Upper lobe of right lung (tissue), 1 donor: ENCODE measurements at regions not wholly inside any gene's neighbourhood (a gene's known extent, or its start where the extent isn't known, plus 50 kb on each side); places are given as distances from the start of the nearest gene placed in this dataset.

Source experiments
- ATAC-seq: fragments of 200-7000 bp; cut with Tn5 transposase; one replicate; pipeline ENCODE4 v1.9.1; 2020; ENCODE audit warnings: mild to moderate bottlenecking, moderate library complexity
- DNase-seq: peaks from one replicate; pipeline ENCODE4 v3.0.0-alpha.2; 2020
- H3K27ac ChIP-seq: fragments of 200-600 bp; one replicate; pipeline ENCODE4 v1.8.0; 2022
- H3K27me3 ChIP-seq: fragments of 200-600 bp; one replicate; pipeline ENCODE4 v1.8.0; 2022; ENCODE audit warnings: mild to moderate bottlenecking
- H3K36me3 ChIP-seq: fragments of 200-600 bp; one replicate; pipeline ENCODE4 v1.8.0; 2022
- H3K4me1 ChIP-seq: fragments of 200-600 bp; one replicate; pipeline ENCODE4 v1.8.0; 2022
- H3K4me3 ChIP-seq: fragments of 200-600 bp; one replicate; pipeline ENCODE4 v1.8.0; 2022; ENCODE audit warnings: mild to moderate bottlenecking
- H3K9me3 ChIP-seq: fragments of 200-600 bp; one replicate; pipeline ENCODE4 v1.8.0; 2022
- CTCF ChIP-seq: fragments of 200-600 bp; IDR thresholded peaks from one replicate; pipeline ENCODE4 v1.8.0; 2022; ENCODE audit warnings: antibody characterized with exemption
- intact Hi-C: fragments of 100-400 bp; cut with DNase I; formaldehyde crosslinking; loops from one replicate; pipeline ENCODE4 v1.11.0; 2022
- donor health status: DM: no; HTN: yes; CAD: no; lungs with severe emphysema.

DNA sequence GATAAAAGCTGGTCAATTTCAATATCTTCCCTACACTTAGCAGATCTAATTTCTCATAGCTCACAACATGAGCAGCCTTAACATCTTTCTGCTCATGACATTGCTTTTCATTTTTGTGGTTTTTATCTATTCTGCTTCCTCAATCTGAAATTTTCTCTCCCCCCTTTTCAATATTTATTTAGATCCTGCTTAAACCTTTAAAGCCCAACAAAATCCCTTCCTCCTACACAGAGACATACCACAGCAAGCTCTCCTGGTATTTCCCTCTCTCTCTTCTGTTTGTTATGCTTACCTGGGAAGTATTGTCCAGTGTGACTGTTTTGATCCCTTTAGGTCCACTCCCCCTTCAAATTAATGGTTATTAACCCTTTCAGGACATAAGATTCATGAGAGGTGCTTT is 582.5 kb downstream of the RFPL4B start:
- TF ChIP-seq CTCF: no peak
- H3K27me3 ChIP-seq: no peaks in the 10 kb centered on the region
- H3K36me3 ChIP-seq: no peaks in the 10 kb centered on the region
- DNase-seq: no peak
- H3K27ac ChIP-seq: no peak overlapping the region
- H3K4me1 ChIP-seq: no peaks in the 10 kb centered on the region
- H3K4me3 ChIP-seq: no peak overlapping the region
- intact Hi-C loops: no loop called here
- no peak for ATAC-seq
- H3K9me3 ChIP-seq: no peaks in the 10 kb centered on the region

DNA sequence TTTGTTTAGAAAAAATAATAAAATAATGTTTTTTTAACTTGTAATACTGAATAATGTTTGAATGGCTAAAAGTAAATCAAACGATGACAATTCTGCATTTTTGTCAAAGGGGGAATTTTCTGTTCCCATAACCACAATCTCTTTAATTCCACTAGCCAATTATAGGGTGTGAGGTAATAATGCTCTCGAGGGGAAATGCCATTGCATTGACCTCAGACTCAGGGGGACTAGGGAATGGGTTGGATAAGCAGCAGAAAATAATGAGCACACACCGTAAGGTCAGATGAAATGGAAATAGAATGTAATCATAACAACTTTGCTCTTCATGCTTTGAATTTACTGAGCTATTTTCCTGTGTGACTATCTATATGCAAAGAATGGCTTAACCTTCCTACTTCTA is 584.7 kb downstream of the RFPL4B start:
- TF ChIP-seq CTCF: no peak
- H3K27me3 ChIP-seq: no peaks in the 10 kb centered on the region
- no peak overlapping the region for H3K4me3 ChIP-seq
- H3K4me1 ChIP-seq: no peaks in the 10 kb centered on the region
- ATAC-seq: no peak
- no peaks in the 10 kb centered on the region for H3K36me3 ChIP-seq
- DNase-seq: no peak
- no peaks in the 10 kb centered on the region for H3K9me3 ChIP-seq
- intact Hi-C loops: no loop called here
- H3K27ac ChIP-seq: no peak overlapping the region

DNA sequence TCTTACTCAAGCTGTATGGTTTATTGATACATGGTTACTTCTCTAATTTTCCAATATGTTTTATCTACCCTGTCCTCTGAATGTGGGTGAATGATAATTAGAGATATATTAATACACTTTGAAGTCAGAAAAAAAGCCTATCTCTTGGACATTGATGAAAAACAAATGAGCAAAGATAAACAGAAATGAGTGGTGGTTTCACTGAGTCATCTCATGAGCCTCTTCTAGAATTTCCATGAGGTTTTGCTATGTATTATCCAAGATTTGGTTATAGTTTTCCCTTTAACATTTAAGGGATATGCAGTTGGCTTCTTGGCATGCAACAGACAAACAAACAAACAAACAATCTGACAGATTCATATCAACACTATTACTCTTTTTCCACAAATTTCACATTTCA is 586.8 kb downstream of the RFPL4B start:
- no peak for DNase-seq
- no peaks in the 10 kb centered on the region for H3K9me3 ChIP-seq
- intact Hi-C loops: no loop called here
- no peaks in the 10 kb centered on the region for H3K27me3 ChIP-seq
- no peaks in the 10 kb centered on the region for H3K4me1 ChIP-seq
- no peak overlapping the region for H3K27ac ChIP-seq
- no peaks in the 10 kb centered on the region for H3K36me3 ChIP-seq
- no peak overlapping the region for H3K4me3 ChIP-seq
- no peak for ATAC-seq
- no peak for TF ChIP-seq CTCF

DNA sequence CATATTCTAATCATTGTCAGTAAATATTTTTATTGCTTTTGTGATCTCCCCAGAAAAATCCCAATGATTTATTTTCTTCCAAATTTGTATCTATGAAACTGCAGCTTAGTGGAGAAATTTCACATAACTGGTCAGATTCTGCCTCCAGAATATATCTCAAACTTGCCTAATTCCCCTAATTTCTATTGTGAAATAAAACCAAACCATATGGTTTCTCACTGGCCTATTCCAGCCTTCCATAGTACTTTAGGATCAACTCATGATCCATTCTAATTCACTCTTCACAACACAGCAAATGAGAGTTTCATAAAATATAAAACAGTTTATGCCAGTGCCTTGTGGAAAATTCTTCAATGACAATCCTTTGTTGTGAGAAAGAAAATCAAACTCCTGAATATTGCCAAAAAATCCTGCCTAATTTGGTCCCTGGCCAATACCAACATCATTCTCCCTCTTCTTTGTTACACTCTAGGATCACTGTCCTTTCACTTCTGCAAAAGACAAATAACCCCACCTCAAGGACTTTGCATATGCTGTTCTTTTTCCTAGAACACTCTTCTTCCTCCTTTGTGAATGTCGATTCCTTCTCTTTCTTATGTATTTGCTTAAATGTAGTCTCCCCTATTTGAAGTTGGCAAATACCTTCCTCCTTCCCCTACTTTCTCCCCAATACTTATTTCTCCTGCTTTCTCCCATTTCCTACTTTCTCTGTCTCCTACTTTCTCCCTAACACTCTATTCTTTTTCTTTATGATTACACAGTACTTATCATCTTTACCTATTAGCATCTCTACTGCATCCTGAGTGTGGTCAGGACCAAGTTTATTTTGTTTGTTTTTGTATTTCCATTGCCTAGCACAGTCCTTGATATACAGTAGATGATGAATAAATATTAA is 587.5 kb downstream of the RFPL4B start:
- Histone ChIP-seq H3K27ac (no peak overlapping the region), H3K27me3 (no peaks in the 10 kb centered on the region), H3K4me3 (no peak overlapping the region), H3K4me1 (no peaks in the 10 kb centered on the region), H3K36me3 (no peaks in the 10 kb centered on the region), H3K9me3 (no peaks in the 10 kb centered on the region)
- ATAC-seq: no peak
- no peak for TF ChIP-seq CTCF
- intact Hi-C loops: no loop called here
- no peak for DNase-seq

DNA sequence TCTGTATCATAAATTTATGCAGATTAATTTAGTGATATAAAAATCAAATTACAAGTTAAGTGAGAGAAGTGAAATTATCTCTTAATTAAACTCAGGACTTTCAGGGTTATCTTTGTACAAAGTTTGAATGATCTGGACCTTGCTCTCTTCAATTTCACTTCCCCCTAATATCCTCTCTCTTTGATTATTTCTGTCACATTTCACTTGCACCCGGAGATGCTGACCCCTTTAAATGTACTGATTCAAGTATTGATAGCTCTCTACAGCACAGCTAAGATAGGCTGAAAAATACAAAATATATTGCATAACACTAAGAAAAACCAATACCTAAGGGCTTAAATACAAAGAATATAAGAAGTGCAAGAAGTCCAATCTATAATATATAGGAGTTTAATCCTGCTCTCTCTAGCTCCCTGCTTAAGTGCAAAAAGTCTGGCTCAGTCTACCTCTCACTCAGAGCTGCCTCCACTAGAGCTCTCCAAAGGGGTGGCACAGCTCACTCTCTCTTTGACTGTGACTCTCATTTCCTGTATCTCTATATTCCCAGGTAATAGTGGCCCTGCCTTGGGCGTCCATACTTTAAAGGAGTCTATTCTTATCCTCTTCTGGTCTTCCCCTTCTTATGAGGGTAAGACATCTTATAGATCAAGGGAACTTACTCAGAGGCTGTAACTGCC is 588.4 kb downstream of the RFPL4B start:
- Histone ChIP-seq H3K4me3 (no peak overlapping the region), H3K36me3 (no peaks in the 10 kb centered on the region), H3K9me3 (no peaks in the 10 kb centered on the region), H3K27me3 (no peaks in the 10 kb centered on the region), H3K4me1 (no peaks in the 10 kb centered on the region), H3K27ac (no peak overlapping the region)
- intact Hi-C loops: no loop called here
- no peak for TF ChIP-seq CTCF
- no peak for DNase-seq
- ATAC-seq: no peak
